K562 (cell line): ENCODE measurements at regions not wholly inside any gene's neighbourhood (a gene's known extent, or its start where the extent isn't known, plus 50 kb on each side); places are given as distances from the start of the nearest gene placed in this dataset.

ENCODE experiments used
- ATAC-seq: fragments of 200-7000 bp; cut with Tn5 transposase; 3 replicates; pipeline ENCODE4 v1.9.1; 2020; ENCODE audit warnings: moderate library complexity
- BruUV-seq: library from RNA; stranded (reverse); fragments of 400-500 nt; replicated peaks from 2 replicates; lab custom pipeline; 2021; lab: Mats Ljungman, UMichigan
- CTCF ChIA-PET: fragments of 300-600 bp; formaldehyde crosslinking; extraction: SDS; loops from one replicate; lab custom pipeline; 2021; ENCODE audit warnings: low intra/inter-chr PET ratio; lab: Yijun Ruan, JAX
- POLR2A ChIA-PET: fragments of 300-600, 350-650 bp; sonication (Branson Sonifier 250); formaldehyde crosslinking; extraction: SDS; loops from one replicate; lab custom pipeline; 2021; ENCODE audit warnings: antibody characterized with exemption, inconsistent platforms; lab: Yijun Ruan, JAX
- DNase-seq, 4 experiments: peaks; one replicate each; pipeline versions ENCODE4 v3.0.0 to v3.0.0-alpha.2; 2011 to 2018; ENCODE audit warnings: low spot score in 3 of 4, mixed read lengths in 3 of 4; ENCODE audit errors: extremely low read depth in 1 of 4
- FAIRE-seq: peaks from 2 replicates; lab custom pipeline; 2011; peaks lifted over from hg19 to GRCh38; lab: Jason Lieb, UNC
- H2AFZ ChIP-seq: 2 replicates; pipeline ENCODE4 v1.6.0; 2011; ENCODE audit warnings: low read depth, low read length, control low read depth, inconsistent platforms
- H3K27ac ChIP-seq: fragments of 200-600 bp; 3 replicates; pipeline ENCODE4 v1.8.0; 2011; ENCODE audit warnings: low read depth, mild to moderate bottlenecking, control low read depth, inconsistent platforms, low read length, moderate library complexity, mixed read lengths; ENCODE audit errors: extremely low read depth
- H3K27me3 ChIP-seq, 2 experiments: fragments of 300-600 bp in 1 of 2; 2 replicates in 1 of 2; 3 replicates in 1 of 2; pipeline versions ENCODE4 v1.6.0 to v1.8.0; 2011; ENCODE audit warnings: inconsistent platforms in 2 of 2, low read length in 2 of 2, mild to moderate bottlenecking in 1 of 2, mixed read lengths in 1 of 2, moderate library complexity in 1 of 2; ENCODE audit not compliant: control insufficient read depth in 2 of 2, insufficient read depth in 2 of 2
- H3K36me3 ChIP-seq: fragments of 300-600 bp; 3 replicates; pipeline ENCODE4 v1.8.0; 2011; ENCODE audit warnings: mild to moderate bottlenecking, low read length, inconsistent platforms; ENCODE audit not compliant: control insufficient read depth, insufficient read depth
- H3K4me1 ChIP-seq, 2 experiments: fragments of 200-600 bp in 1 of 2; replicated peaks in 1 of 2; 2 replicates in 1 of 2; 3 replicates in 1 of 2; pipeline versions ENCODE4 v1.5.1 to v1.8.0; 2011; ENCODE audit warnings: inconsistent platforms in 2 of 2, low read length in 2 of 2, mild to moderate bottlenecking in 1 of 2, mixed read lengths in 1 of 2, moderate library complexity in 1 of 2; ENCODE audit not compliant: control insufficient read depth in 2 of 2, insufficient read depth in 2 of 2
- H3K4me2 ChIP-seq: 2 replicates; pipeline ENCODE4 v1.6.1; 2011; ENCODE audit warnings: low read length, control low read depth, inconsistent platforms, mixed read lengths; ENCODE audit not compliant: insufficient read depth
- H3K4me3 ChIP-seq: fragments of 200-600 bp; sonication (generic), shearing (Covaris generic); 2 replicates; pipeline ENCODE4 v1.5.1; 2016; ENCODE audit warnings: control low read depth, inconsistent platforms
- H3K79me2 ChIP-seq: fragments of 200-600 bp; 3 replicates; pipeline ENCODE4 v1.8.0; 2011; ENCODE audit warnings: low read length, inconsistent platforms; ENCODE audit not compliant: control insufficient read depth, insufficient read depth
- H3K9ac ChIP-seq, 2 experiments: 2 replicates each; pipeline versions ENCODE4 v1.6.0 to v1.6.1; 2011; ENCODE audit warnings: low read depth in 2 of 2, low read length in 2 of 2, control low read depth in 1 of 2, inconsistent platforms in 1 of 2, mild to moderate bottlenecking in 1 of 2, mixed read lengths in 1 of 2; ENCODE audit not compliant: insufficient read depth in 1 of 2
- H3K9me1 ChIP-seq: one replicate; pipeline ENCODE4 v1.6.0; 2011; ENCODE audit warnings: inconsistent platforms, mild to moderate bottlenecking, low read length, moderate library complexity; ENCODE audit not compliant: control insufficient read depth, insufficient read depth
- H3K9me3 ChIP-seq: replicated peaks from 2 replicates; pipeline ENCODE4 v1.5.1; 2011; ENCODE audit warnings: low read depth, low read length, inconsistent platforms; ENCODE audit not compliant: control insufficient read depth, insufficient read depth
- H4K20me1 ChIP-seq: replicated peaks from 2 replicates; pipeline ENCODE4 v1.6.1; 2011; ENCODE audit warnings: low read length, inconsistent platforms, mixed read lengths; ENCODE audit not compliant: control insufficient read depth, insufficient read depth
- C11orf30 ChIP-seq: fragments of 450-650 bp; IDR thresholded peaks from 2 replicates; pipeline ENCODE4 v1.6.1; 2016; ENCODE audit warnings: low read depth, mild to moderate bottlenecking
- GTF2A2 ChIP-seq: IDR thresholded peaks from 2 replicates; pipeline ENCODE4 v1.6.1; 2016; ENCODE audit warnings: mild to moderate bottlenecking, missing genetic modification characterization, missing compliant biosample characterization
- MAFF ChIP-seq: IDR thresholded peaks from 2 replicates; pipeline ENCODE4 v1.6.1; 2012; ENCODE audit warnings: low read length, improper control_type of control experiment
- MLLT1 ChIP-seq, 2 experiments: fragments of 450-650 bp; IDR thresholded peaks; 2 replicates each; pipeline ENCODE4 v1.6.1; 2016
- SMAD4 ChIP-seq: fragments of 250-450 bp; sonication (Bioruptor Pico); conservative IDR thresholded peaks from 2 replicates; pipeline ENCODE4 v1.8.0; 2021; ENCODE audit warnings: inconsistent platforms, mild to moderate bottlenecking, moderate library complexity
- ZBTB7A ChIP-seq: IDR thresholded peaks from 2 replicates; pipeline ENCODE4 v1.6.1; 2011; ENCODE audit warnings: low read depth, mild to moderate bottlenecking, low read length, moderate library complexity, borderline replicate concordance; ENCODE audit not compliant: control insufficient read depth
- ZNF3 ChIP-seq: fragments of 250-450 bp; sonication (Bioruptor Pico); IDR thresholded peaks from 2 replicates; pipeline ENCODE4 v1.5.0; 2021; ENCODE audit warnings: mild to moderate bottlenecking, moderate library complexity
- ZNF316 ChIP-seq: fragments of 450-650 bp; IDR thresholded peaks from 2 replicates; pipeline ENCODE4 v1.6.1; 2016
- WGBS: fragments of 100-300 bp; shearing (Covaris generic); methylation state at CpG from one replicate; pipeline ENCODE4 v1.1.6; 2016; ENCODE audit warnings: low coverage, mixed read lengths; ENCODE audit not compliant: insufficient coverage; ENCODE audit errors: missing lambda C conversion rate; 5-methylcytosine and 5-hydroxymethylcytosine counted together
- in situ Hi-C: fragments of 300-500 bp; cut with MboI; formaldehyde crosslinking; loops from 4 replicates; pipeline ENCODE4 v1.15.0; 2018; ENCODE audit warnings: inconsistent platforms, mixed read lengths
- intact Hi-C: fragments of 100-400 bp; cut with micrococcal nuclease; formaldehyde crosslinking; loops from 2 replicates; pipeline ENCODE4 v1.14.2; 2022

GRCh38 chr7:9681284-9681683 is 1247.9 kb downstream of the NXPH1 start:
- Histone ChIP-seq H3K79me2 (no peaks in the 10 kb centered on the region), H3K36me3 (no peaks in the 10 kb centered on the region), H3K27ac (no peak overlapping the region), H4K20me1 (no peaks in the 10 kb centered on the region), H2AFZ (no peak overlapping the region), H3K27me3 (no peaks in the 10 kb centered on the region), H3K4me3 (no peak overlapping the region), H3K4me2 (no peak overlapping the region), H3K9me1 (no peaks in the 10 kb centered on the region), H3K4me1 (no peaks in the 10 kb centered on the region), H3K9ac (no peak overlapping the region), H3K9me3 (no peaks in the 10 kb centered on the region; the same call in 1 of the 2 replicates)
- TF ChIP-seq C11orf30 (peak; percentile 10; the same call in 1 of the 2 replicates), MAFF (peak; percentile 7; the same call in 1 of the 2 replicates), MLLT1 (IDR thresholded peaks at IDR 0.05) (no peak), ZNF316 (peak; percentile 55)
- 8% methylated on average over 4 of the region's 4 CpGs for WGBS
- no TSS peak for BruUV-seq
- in situ Hi-C loops, result no loop called here
- ChIA-PET CTCF (no interaction called here), POLR2A (no interaction called here)
- FAIRE-seq (no peak), ATAC-seq (no peak), DNase-seq (no peak)
- intact Hi-C loops, result no loop called here

GRCh38 chr7:9691286-9691685 is 1257.9 kb downstream of the NXPH1 start:
- Histone ChIP-seq H3K27ac (no peak overlapping the region), H4K20me1 (no peaks in the 10 kb centered on the region), H3K9me1 (no peaks in the 10 kb centered on the region), H3K79me2 (no peaks in the 10 kb centered on the region), H3K4me3 (no peak overlapping the region), H3K9me3 (no peaks in the 10 kb centered on the region; the same call in 1 of the 2 replicates), H3K4me1 (no peaks in the 10 kb centered on the region), H3K9ac (no peak overlapping the region), H3K4me2 (no peak overlapping the region), H2AFZ (no peak overlapping the region), H3K36me3 (no peaks in the 10 kb centered on the region), H3K27me3 (no peaks in the 10 kb centered on the region)
- WGBS, result 5% methylated on average over 2 of the region's 2 CpGs
- FAIRE-seq (no peak), ATAC-seq (no peak), DNase-seq (no peak)
- POLR2A ChIA-PET, result no interaction called here
- CTCF ChIA-PET, result no interaction called here
- no TSS peak for BruUV-seq
- TF ChIP-seq ZBTB7A, result no peak
- no peak for TF ChIP-seq GTF2A2
- no peak for TF ChIP-seq SMAD4 (CRISPR knock-in tag)
- TF ChIP-seq ZNF3 (CRISPR knock-in tag), result no peak
- in situ Hi-C loops, result no loop called here
- intact Hi-C loops, result no loop called here
